Kidney epithelial cell (primary cell): ENCODE measurements at regions not wholly inside any gene's neighbourhood (a gene's known extent, or its start where the extent isn't known, plus 50 kb on each side); places are given as distances from the start of the nearest gene placed in this dataset.
A peak's percentile ranks its signal among the peaks of the same experiment; 100 is the strongest.

Source experiments
- DNase-seq: peaks from one replicate; pipeline ENCODE4 v3.0.0-alpha.2; 2010; ENCODE audit warnings: low read depth
- H3K27me3 ChIP-seq: 2 replicates; pipeline ENCODE4 v1.6.0; 2011; ENCODE audit warnings: low read length; ENCODE audit not compliant: control insufficient read depth, insufficient read depth
- H3K36me3 ChIP-seq: 2 replicates; pipeline ENCODE4 v1.5.1; 2011; ENCODE audit warnings: low read length; ENCODE audit not compliant: control insufficient read depth, insufficient read depth
- H3K4me3 ChIP-seq: 2 replicates; pipeline ENCODE4 v1.5.1; 2011; ENCODE audit warnings: low read depth, mild to moderate bottlenecking, control low read depth, low read length
- TF ChIP-seq, protein P1 (sequence below): IDR thresholded peaks from 2 replicates; pipeline ENCODE4 v1.5.1; 2011; ENCODE audit warnings: mild to moderate bottlenecking, moderate library complexity, low read length, control low read depth, inconsistent platforms; ENCODE audit not compliant: insufficient read depth, poor library complexity, severe bottlenecking

DNA sequence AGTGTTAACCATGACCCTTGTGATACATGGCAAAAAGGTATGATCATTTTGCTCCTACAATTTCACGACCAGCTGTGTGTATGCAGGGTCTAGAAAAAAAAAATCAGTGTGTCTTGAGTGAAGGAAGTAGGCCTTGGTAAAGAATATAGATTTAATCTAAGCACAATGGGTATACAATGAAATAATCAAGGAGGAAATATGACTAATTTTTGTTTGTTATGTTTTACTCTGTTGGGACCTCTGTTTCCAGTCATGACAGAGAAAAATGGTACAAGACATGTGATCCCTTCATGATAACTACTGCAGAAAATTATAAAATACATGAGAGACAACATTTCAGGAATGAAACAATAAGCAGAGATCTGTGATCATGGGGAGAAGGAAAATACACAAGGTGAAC, 835.5 kb downstream of the PDHA2 start:
- no peaks in the 10 kb centered on the region for H3K27me3 ChIP-seq
- DNase-seq: no peak
- H3K36me3 ChIP-seq: no peaks in the 10 kb centered on the region
- TF ChIP-seq, protein P1, sequence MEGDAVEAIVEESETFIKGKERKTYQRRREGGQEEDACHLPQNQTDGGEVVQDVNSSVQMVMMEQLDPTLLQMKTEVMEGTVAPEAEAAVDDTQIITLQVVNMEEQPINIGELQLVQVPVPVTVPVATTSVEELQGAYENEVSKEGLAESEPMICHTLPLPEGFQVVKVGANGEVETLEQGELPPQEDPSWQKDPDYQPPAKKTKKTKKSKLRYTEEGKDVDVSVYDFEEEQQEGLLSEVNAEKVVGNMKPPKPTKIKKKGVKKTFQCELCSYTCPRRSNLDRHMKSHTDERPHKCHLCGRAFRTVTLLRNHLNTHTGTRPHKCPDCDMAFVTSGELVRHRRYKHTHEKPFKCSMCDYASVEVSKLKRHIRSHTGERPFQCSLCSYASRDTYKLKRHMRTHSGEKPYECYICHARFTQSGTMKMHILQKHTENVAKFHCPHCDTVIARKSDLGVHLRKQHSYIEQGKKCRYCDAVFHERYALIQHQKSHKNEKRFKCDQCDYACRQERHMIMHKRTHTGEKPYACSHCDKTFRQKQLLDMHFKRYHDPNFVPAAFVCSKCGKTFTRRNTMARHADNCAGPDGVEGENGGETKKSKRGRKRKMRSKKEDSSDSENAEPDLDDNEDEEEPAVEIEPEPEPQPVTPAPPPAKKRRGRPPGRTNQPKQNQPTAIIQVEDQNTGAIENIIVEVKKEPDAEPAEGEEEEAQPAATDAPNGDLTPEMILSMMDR: no peak
- H3K4me3 ChIP-seq: no peak overlapping the region

DNA sequence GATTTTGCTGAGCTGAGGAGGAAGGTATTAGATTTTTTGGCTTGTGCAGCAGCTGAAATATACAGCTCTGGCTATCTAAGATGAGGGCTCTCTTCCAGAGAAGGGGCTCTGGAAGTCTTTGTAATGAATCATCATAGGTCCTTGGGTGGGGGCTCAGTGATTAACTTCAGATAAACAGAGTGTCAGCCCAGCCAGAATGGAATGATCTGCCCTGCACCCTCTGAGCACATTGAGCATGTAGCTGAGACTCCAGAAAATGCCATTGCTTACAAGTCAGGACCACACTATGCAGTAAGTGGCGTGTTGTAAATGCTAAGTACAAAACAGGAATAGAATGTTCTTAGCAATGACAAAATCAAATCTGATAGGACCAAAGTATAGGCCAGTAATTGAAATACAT, 836.0 kb downstream of the PDHA2 start:
- TF ChIP-seq, protein P1: no peak
- no peaks in the 10 kb centered on the region for H3K27me3 ChIP-seq
- no peak overlapping the region for H3K4me3 ChIP-seq
- H3K36me3 ChIP-seq: no peaks in the 10 kb centered on the region
- DNase-seq: no peak

DNA sequence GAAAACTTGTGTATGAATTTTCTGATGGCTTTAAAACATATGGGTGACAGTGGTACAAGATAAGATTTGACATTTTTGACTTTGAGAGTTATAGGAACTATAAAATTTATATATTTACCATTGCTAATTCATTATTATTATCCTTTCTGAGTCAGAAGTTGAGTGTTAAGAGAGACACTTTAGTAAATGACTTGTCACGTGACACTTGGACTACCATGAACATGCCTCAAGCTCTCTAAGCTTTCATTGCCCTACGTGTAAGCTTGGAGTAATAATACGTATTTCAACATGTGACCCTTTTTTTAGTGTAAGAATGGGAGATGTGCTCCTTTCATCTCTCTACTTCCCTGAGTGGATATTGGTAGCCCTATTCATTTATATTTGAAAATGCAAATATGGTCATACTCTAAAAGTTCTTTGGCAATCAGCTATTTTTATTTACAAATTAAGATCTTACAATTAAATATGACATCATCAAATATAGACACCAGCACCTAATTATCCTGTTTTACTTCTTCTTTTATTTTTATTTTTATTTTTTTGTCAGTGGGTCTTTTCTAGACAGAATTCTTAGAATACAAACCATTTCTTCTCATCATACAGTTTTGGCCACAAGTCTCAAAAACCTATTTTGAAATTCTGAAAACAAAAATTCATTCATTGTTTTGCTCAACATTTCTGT, 837.0 kb downstream of the PDHA2 start:
- Histone ChIP-seq H3K4me3 (no peak overlapping the region), H3K36me3 (no peaks in the 10 kb centered on the region), H3K27me3 (no peaks in the 10 kb centered on the region)
- DNase-seq: no peak
- TF ChIP-seq, protein P1: no peak

DNA sequence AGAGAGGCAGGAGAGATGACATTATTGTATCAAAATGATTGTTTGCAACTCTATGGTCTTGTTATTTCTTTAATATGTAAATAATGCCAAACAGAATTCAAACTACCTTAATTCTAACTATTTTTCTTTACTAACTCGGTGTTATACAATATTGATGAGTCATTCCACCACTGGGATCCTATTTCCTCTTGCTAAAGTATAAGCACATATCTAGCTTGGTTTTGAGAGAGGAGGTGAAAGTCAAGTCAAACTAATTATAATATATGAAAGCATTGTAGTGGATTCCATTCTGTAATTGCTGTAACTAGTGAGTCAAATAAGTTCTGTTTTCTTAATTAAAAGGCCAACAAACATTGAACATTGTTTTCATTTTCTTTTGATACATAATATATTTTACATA, 837.6 kb downstream of the PDHA2 start:
- no peak overlapping the region for H3K4me3 ChIP-seq
- H3K27me3 ChIP-seq: no peaks in the 10 kb centered on the region
- H3K36me3 ChIP-seq: no peaks in the 10 kb centered on the region
- TF ChIP-seq, protein P1: no peak
- peak; percentile 5 for DNase-seq

DNA sequence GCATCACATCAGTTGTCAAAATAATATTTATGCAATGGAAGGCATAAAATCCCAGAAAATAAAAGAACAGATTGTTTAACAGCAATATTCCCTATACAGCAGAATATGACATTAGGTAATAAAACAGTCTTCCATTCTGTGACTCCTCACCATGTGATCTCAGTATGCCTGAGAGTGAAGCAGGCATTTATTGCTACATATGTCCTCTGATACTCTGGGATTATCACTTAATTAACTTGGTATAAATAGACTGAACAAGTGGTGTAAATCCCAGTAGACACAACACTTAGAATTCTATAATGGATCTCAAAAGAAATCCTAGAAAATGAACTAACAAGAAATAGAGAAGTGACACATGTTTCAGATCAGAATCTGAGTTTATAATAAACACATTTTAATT, 841.3 kb downstream of the PDHA2 start:
- no peak for DNase-seq
- Histone ChIP-seq H3K4me3 (no peak overlapping the region), H3K36me3 (no peaks in the 10 kb centered on the region), H3K27me3 (no peaks in the 10 kb centered on the region)
- TF ChIP-seq, protein P1: no peak

DNA sequence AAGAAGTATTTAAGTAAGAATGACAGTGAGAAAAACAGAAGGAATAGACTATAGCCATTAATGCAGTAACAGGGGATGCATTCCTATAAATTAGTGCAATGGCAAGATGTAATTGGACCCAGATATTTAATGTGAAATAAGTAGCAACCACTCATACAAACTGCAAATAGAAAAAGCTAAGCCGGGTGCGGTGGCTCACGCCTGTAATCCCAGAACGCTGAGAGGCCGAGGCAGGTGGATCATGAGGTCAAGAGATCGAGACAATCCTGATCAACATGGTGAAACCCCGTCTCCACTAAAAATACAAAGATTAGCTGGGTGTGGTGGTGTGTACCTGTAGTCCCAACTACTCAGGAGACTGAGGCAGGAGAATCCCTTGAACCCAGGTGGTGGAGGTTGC, 845.8 kb downstream of the PDHA2 start:
- TF ChIP-seq, protein P1: no peak

More for the DNA sequence above, 845.8 kb downstream of the PDHA2 start:
- DNase-seq: no peak
- H3K27me3 ChIP-seq: no peaks in the 10 kb centered on the region
- no peaks in the 10 kb centered on the region for H3K36me3 ChIP-seq
- no peak overlapping the region for H3K4me3 ChIP-seq
